Neural crest cell (in vitro differentiated cells): ENCODE measurements at regions not wholly inside any gene's neighbourhood (a gene's known extent, or its start where the extent isn't known, plus 50 kb on each side); places are given as distances from the start of the nearest gene placed in this dataset.

Experiments
- DNase-seq: peaks from one replicate; pipeline ENCODE4 v3.0.0; 2021; ENCODE audit warnings: low read depth, mixed read lengths, low spot score
- H3K27ac Mint-ChIP-seq: one replicate; pipeline ENCODE4 v1.8.0; 2021; ENCODE audit warnings: mild to moderate bottlenecking, mixed read lengths; ENCODE audit not compliant: unreplicated experiment
- H3K27me3 Mint-ChIP-seq: 2 replicates; pipeline ENCODE4 v1.8.0; 2021; ENCODE audit warnings: low read depth, mild to moderate bottlenecking, mixed read lengths
- H3K36me3 Mint-ChIP-seq: 2 replicates; pipeline ENCODE4 v1.8.0; 2021; ENCODE audit warnings: low read depth, mild to moderate bottlenecking, mixed read lengths
- H3K4me1 Mint-ChIP-seq: 2 replicates; pipeline ENCODE4 v1.8.0; 2021; ENCODE audit warnings: mixed read lengths
- H3K4me3 Mint-ChIP-seq: one replicate; pipeline ENCODE4 v1.8.0; 2021; ENCODE audit warnings: mild to moderate bottlenecking, mixed read lengths
- H3K9me3 Mint-ChIP-seq: 2 replicates; pipeline ENCODE4 v1.8.0; 2021; ENCODE audit warnings: mixed read lengths
- CTCF ChIP-seq: fragments of 200-600 bp; sonication (generic); conservative IDR thresholded peaks from 2 replicates; pipeline ENCODE4 v1.5.0; 2021; ENCODE audit warnings: antibody characterized with exemption, mild to moderate bottlenecking

- H3K4me1 Mint-ChIP-seq = no peaks in the 10 kb centered on the region
- H3K27me3 Mint-ChIP-seq = peaks cover 20% of the 10 kb centered on the region
- no peak overlapping the region for H3K27ac Mint-ChIP-seq
- H3K4me3 Mint-ChIP-seq = no peak overlapping the region
- no peak for TF ChIP-seq CTCF
- DNase-seq = no peak
- no peaks in the 10 kb centered on the region for H3K36me3 Mint-ChIP-seq
- H3K9me3 Mint-ChIP-seq = no peaks in the 10 kb centered on the region
Measured at GRCh38 chr15:72923289-72923688, 129.0 kb upstream of the NEO1 start.

- no peak overlapping the region for H3K4me3 Mint-ChIP-seq
- H3K27me3 Mint-ChIP-seq = peaks cover 3% of the 10 kb centered on the region
- no peak for TF ChIP-seq CTCF
- no peaks in the 10 kb centered on the region for H3K36me3 Mint-ChIP-seq
- no peaks in the 10 kb centered on the region for H3K4me1 Mint-ChIP-seq
- no peak for DNase-seq
- H3K9me3 Mint-ChIP-seq = no peaks in the 10 kb centered on the region
- no peak overlapping the region for H3K27ac Mint-ChIP-seq
Measured at GRCh38 chr15:72920551-72920950, 131.7 kb upstream of the NEO1 start.

GRCh38 chr15:72919936-72920465 is 132.3 kb upstream of the NEO1 start:
- Mint-ChIP-seq H3K9me3 (no peaks in the 10 kb centered on the region), H3K4me1 (no peaks in the 10 kb centered on the region), H3K4me3 (no peak overlapping the region), H3K36me3 (no peaks in the 10 kb centered on the region), H3K27me3 (peaks cover 2% of the 10 kb centered on the region), H3K27ac (no peak overlapping the region)
- TF ChIP-seq CTCF = no peak
- no peak for DNase-seq

- no peaks in the 10 kb centered on the region for H3K9me3 Mint-ChIP-seq
- H3K27ac Mint-ChIP-seq = no peak overlapping the region
- no peak for TF ChIP-seq CTCF
- H3K4me1 Mint-ChIP-seq = no peaks in the 10 kb centered on the region
- H3K27me3 Mint-ChIP-seq = no peaks in the 10 kb centered on the region
- H3K36me3 Mint-ChIP-seq = no peaks in the 10 kb centered on the region
- no peak overlapping the region for H3K4me3 Mint-ChIP-seq
- DNase-seq = no peak
Measured at GRCh38 chr15:72916897-72917296, 133.3 kb upstream of the ADPGK start.

GRCh38 chr15:72916378-72916777 is 132.8 kb upstream of the ADPGK start:
- no peaks in the 10 kb centered on the region for H3K9me3 Mint-ChIP-seq
- H3K36me3 Mint-ChIP-seq = no peaks in the 10 kb centered on the region
- no peaks in the 10 kb centered on the region for H3K27me3 Mint-ChIP-seq
- no peak for DNase-seq
- TF ChIP-seq CTCF = no peak
- H3K27ac Mint-ChIP-seq = no peak overlapping the region
- H3K4me1 Mint-ChIP-seq = no peaks in the 10 kb centered on the region
- H3K4me3 Mint-ChIP-seq = no peak overlapping the region

- TF ChIP-seq CTCF = no peak
- no peak overlapping the region for H3K4me3 Mint-ChIP-seq
- H3K27me3 Mint-ChIP-seq = no peaks in the 10 kb centered on the region
- H3K36me3 Mint-ChIP-seq = no peaks in the 10 kb centered on the region
- H3K4me1 Mint-ChIP-seq = no peaks in the 10 kb centered on the region
- DNase-seq = no peak
- no peaks in the 10 kb centered on the region for H3K9me3 Mint-ChIP-seq
- no peak overlapping the region for H3K27ac Mint-ChIP-seq
Measured at GRCh38 chr15:72915843-72916242, 132.3 kb upstream of the ADPGK start.
